ENCODE measurements at regions not wholly inside any gene's neighbourhood (a gene's known extent, or its start where the extent isn't known, plus 50 kb on each side); places are given as distances from the start of the nearest gene placed in this dataset.

GRCh38 chr6:95785785-95786184, 208.4 kb downstream of the MANEA start:
- TF ChIP-seq CEBPB (IDR thresholded peaks at IDR 0.05) = no peak
- TF ChIP-seq, protein P1, sequence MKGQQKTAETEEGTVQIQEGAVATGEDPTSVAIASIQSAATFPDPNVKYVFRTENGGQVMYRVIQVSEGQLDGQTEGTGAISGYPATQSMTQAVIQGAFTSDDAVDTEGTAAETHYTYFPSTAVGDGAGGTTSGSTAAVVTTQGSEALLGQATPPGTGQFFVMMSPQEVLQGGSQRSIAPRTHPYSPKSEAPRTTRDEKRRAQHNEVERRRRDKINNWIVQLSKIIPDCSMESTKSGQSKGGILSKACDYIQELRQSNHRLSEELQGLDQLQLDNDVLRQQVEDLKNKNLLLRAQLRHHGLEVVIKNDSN (IDR thresholded peaks at IDR 0.05) = no peak
- TF ChIP-seq, protein P2, sequence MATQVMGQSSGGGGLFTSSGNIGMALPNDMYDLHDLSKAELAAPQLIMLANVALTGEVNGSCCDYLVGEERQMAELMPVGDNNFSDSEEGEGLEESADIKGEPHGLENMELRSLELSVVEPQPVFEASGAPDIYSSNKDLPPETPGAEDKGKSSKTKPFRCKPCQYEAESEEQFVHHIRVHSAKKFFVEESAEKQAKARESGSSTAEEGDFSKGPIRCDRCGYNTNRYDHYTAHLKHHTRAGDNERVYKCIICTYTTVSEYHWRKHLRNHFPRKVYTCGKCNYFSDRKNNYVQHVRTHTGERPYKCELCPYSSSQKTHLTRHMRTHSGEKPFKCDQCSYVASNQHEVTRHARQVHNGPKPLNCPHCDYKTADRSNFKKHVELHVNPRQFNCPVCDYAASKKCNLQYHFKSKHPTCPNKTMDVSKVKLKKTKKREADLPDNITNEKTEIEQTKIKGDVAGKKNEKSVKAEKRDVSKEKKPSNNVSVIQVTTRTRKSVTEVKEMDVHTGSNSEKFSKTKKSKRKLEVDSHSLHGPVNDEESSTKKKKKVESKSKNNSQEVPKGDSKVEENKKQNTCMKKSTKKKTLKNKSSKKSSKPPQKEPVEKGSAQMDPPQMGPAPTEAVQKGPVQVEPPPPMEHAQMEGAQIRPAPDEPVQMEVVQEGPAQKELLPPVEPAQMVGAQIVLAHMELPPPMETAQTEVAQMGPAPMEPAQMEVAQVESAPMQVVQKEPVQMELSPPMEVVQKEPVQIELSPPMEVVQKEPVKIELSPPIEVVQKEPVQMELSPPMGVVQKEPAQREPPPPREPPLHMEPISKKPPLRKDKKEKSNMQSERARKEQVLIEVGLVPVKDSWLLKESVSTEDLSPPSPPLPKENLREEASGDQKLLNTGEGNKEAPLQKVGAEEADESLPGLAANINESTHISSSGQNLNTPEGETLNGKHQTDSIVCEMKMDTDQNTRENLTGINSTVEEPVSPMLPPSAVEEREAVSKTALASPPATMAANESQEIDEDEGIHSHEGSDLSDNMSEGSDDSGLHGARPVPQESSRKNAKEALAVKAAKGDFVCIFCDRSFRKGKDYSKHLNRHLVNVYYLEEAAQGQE (IDR thresholded peaks at IDR 0.05; ENCODE audit: low read depth) = no peak
- no peak for TF ChIP-seq TCF12 (IDR thresholded peaks at IDR 0.05; ENCODE audit: low read depth)
- TF ChIP-seq, protein P3, sequence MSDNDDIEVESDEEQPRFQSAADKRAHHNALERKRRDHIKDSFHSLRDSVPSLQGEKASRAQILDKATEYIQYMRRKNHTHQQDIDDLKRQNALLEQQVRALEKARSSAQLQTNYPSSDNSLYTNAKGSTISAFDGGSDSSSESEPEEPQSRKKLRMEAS (IDR thresholded peaks at IDR 0.05) = no peak
- TF ChIP-seq FOXM1 (IDR thresholded peaks at IDR 0.05; ENCODE audit: borderline replicate concordance, low read depth) = no peak
- no peak for TF ChIP-seq EP300 (IDR thresholded peaks at IDR 0.05; ENCODE audit: borderline replicate concordance)

DNA sequence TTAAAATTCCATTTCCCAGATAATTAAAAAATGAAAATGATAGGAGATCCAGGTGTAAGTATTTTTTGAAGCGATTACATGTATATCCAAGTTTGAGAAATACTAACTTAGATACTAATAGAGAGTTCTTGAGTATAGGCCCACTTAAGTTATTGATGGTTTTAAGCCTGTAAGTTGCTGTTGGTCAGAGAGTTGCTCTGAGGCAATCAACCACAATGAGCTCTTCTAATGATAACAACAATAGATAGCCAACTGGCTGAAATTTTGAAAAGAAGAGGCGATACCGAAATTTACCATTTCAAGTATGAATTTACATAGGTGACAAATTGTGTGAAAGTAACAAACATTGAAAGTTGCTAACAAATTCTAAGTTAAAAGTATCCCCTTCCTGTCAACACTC, 209.5 kb downstream of the MANEA start:
- TF ChIP-seq TEAD4 (IDR thresholded peaks at IDR 0.05) (no peak), NFIC (IDR thresholded peaks at IDR 0.05) (no peak), CEBPB (IDR thresholded peaks at IDR 0.05) (no peak), RAD21 (IDR thresholded peaks at IDR 0.05; ENCODE audit: low read depth) (no peak), CREB1 (IDR thresholded peaks at IDR 0.05; ENCODE audit: low read depth) (no peak)

DNA sequence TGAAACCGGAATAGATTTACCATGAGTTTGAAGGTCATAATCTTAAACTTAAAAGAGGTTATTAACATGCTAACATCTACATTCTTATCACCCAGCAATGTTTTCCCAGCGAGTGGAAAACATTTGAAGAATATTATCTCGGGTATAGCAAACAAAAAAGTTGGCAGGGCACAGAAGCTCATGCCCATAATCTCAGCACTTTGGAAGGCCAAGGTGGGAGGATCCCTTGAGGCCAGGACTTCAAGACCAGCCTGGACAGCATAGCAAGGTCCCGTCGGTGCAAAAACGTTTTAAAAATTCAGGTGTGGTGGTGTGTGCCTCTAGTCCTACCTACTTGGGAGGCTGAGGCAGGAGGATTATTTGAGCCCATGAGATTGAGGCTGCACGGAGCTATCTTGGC, 213.5 kb downstream of the MANEA start:
- TF ChIP-seq FOXM1 (IDR thresholded peaks at IDR 0.05; ENCODE audit: borderline replicate concordance, low read depth) = no peak
- no peak for TF ChIP-seq EP300 (IDR thresholded peaks at IDR 0.05; ENCODE audit: borderline replicate concordance)
- TF ChIP-seq, protein P1 (IDR thresholded peaks at IDR 0.05) = no peak
- TF ChIP-seq TCF12 (IDR thresholded peaks at IDR 0.05; ENCODE audit: low read depth) = no peak
- no peak for TF ChIP-seq TAF1 (IDR thresholded peaks at IDR 0.05; ENCODE audit: low read depth)

DNA sequence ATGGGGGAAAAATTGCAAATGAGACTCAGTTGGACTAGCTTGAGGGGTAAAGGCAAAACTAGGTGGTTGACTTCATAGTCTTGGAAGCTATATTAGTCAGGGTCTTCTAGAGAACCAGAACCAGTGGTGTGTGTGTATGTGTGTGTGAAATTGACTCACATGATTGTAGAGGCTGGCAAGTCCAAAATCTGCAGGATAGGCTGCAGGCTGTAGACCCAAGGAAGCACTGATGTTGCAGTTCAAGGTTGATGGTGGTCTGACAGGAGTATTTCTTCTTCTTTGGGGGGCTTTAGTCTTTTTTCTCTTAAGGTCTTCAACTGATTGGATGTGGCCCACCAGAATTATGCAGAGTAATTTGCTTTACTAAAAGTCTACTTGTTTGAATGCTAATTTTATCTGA, 217.4 kb downstream of the MANEA start:
- TF ChIP-seq CEBPB (IDR thresholded peaks at IDR 0.05) (no peak), TCF12 (IDR thresholded peaks at IDR 0.05; ENCODE audit: low read depth) (no peak), FOXM1 (IDR thresholded peaks at IDR 0.05; ENCODE audit: borderline replicate concordance, low read depth) (no peak), RAD21 (IDR thresholded peaks at IDR 0.05; ENCODE audit: low read depth) (no peak), EP300 (IDR thresholded peaks at IDR 0.05; ENCODE audit: borderline replicate concordance) (no peak), YY1 (IDR thresholded peaks at IDR 0.05; ENCODE audit: low read depth) (no peak), EGR1 (IDR thresholded peaks at IDR 0.05) (no peak), TAF1 (IDR thresholded peaks at IDR 0.05; ENCODE audit: low read depth) (no peak), CREB1 (IDR thresholded peaks at IDR 0.05; ENCODE audit: low read depth) (no peak), TEAD4 (IDR thresholded peaks at IDR 0.05) (no peak), NFIC (IDR thresholded peaks at IDR 0.05) (no peak)
- TF ChIP-seq, protein P3 (IDR thresholded peaks at IDR 0.05) = no peak
- TF ChIP-seq, protein P1 (IDR thresholded peaks at IDR 0.05) = no peak
- TF ChIP-seq, protein P2 (IDR thresholded peaks at IDR 0.05; ENCODE audit: low read depth) = no peak

- TF ChIP-seq, protein P3 (IDR thresholded peaks at IDR 0.05) = no peak
- TF ChIP-seq EGR1 (IDR thresholded peaks at IDR 0.05) (no peak), NFIC (IDR thresholded peaks at IDR 0.05) (no peak), CEBPB (IDR thresholded peaks at IDR 0.05) (no peak), ZBTB7A (IDR thresholded peaks at IDR 0.05; ENCODE audit: low read depth) (no peak), TCF12 (IDR thresholded peaks at IDR 0.05; ENCODE audit: low read depth) (no peak), TEAD4 (IDR thresholded peaks at IDR 0.05) (no peak), TAF1 (IDR thresholded peaks at IDR 0.05; ENCODE audit: low read depth) (no peak), YY1 (IDR thresholded peaks at IDR 0.05; ENCODE audit: low read depth) (no peak), RAD21 (IDR thresholded peaks at IDR 0.05; ENCODE audit: low read depth) (no peak), EP300 (IDR thresholded peaks at IDR 0.05; ENCODE audit: borderline replicate concordance) (no peak), FOXM1 (IDR thresholded peaks at IDR 0.05; ENCODE audit: borderline replicate concordance, low read depth) (no peak), CREB1 (IDR thresholded peaks at IDR 0.05; ENCODE audit: low read depth) (no peak)
- TF ChIP-seq, protein P1 (IDR thresholded peaks at IDR 0.05) = no peak
- TF ChIP-seq, protein P2 (IDR thresholded peaks at IDR 0.05; ENCODE audit: low read depth) = no peak
Observed at GRCh38 chr6:95795927-95796326, 218.6 kb downstream of the MANEA start.

All from Ishikawa (cell line).